ENCODE measurements at regions not wholly inside any gene's neighbourhood (a gene's known extent, or its start where the extent isn't known, plus 50 kb on each side); places are given as distances from the start of the nearest gene placed in this dataset.

DNA sequence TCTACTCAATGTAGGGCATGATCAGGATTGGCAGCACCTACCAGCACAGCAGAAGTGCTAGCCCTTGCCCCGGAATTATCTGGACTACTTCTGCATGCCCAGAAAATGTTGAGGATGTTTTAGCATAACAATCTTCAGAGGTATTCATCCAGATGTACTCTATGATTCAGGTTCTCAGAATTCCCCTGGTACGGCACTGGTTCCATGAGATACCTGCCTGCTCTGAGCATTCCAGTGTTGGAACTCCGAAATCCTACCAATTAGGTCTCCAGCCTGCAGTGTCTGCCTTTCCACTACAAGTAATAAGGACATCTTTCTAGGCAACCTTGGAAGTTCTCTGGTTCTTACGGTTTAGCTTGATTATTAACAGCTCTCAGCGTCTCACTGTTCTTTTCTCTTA, 554.5 kb downstream of the HACE1 start:
- no peak for TF ChIP-seq ZNF384 (IDR thresholded peaks at IDR 0.05)
- no peak for TF ChIP-seq LEF1 (IDR thresholded peaks at IDR 0.05; ENCODE audit: borderline replicate concordance)
- no peak for TF ChIP-seq NFRKB (IDR thresholded peaks at IDR 0.05)
- no peak for TF ChIP-seq FOXM1 (IDR thresholded peaks at IDR 0.05; ENCODE audit: borderline replicate concordance)
- no peak for TF ChIP-seq FOXA1 (IDR thresholded peaks at IDR 0.05)
- TF ChIP-seq HDGF (IDR thresholded peaks at IDR 0.05; ENCODE audit: borderline replicate concordance): no peak
- TF ChIP-seq SUZ12 (IDR thresholded peaks at IDR 0.05): no peak
- no peak for TF ChIP-seq CTBP1 (IDR thresholded peaks at IDR 0.05; ENCODE audit: borderline replicate concordance)
- no peak for TF ChIP-seq TARDBP (IDR thresholded peaks at IDR 0.05)
- no peak for TF ChIP-seq ARNT (IDR thresholded peaks at IDR 0.05)
- TF ChIP-seq ELF4 (IDR thresholded peaks at IDR 0.05): no peak
- no peak for TF ChIP-seq BHLHE40 (IDR thresholded peaks at IDR 0.05; ENCODE audit: borderline replicate concordance)
- no peak for DNase-seq (ENCODE audit: extremely low spot score)
- ChIA-PET POLR2A (no interaction called here), CTCF (no interaction called here)

GRCh38 chr6:104301951-104302350, 557.8 kb downstream of the HACE1 start:
- no peak for DNase-seq (ENCODE audit: extremely low spot score)
- no peak for TF ChIP-seq NFRKB (IDR thresholded peaks at IDR 0.05)
- ChIA-PET CTCF (no interaction called here), POLR2A (no interaction called here)

DNA sequence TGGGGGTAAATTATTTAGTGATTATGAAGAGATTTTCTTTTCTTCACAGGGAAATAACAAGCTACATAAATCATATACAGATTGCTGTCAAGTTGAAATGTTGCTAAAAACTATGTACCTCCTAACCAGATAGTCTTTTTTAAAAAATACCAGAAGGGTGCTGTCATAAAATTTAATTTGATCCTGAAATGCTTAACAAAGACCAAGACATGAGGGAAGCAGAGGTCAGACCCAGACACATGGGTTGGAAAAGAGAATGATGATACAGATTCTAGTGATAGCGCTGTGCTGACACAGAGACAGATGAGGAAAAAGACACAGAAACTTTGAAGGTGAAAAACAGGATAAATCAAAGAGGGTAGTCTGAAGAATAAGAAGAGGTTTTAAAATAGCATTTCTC, 573.1 kb downstream of the HACE1 start:
- ChIA-PET POLR2A (no interaction called here), CTCF (interaction anchor here (0.7 kb wide), 1 partner anchor 10 kb away, joined by 4 read pairs; no protein-coding TSS in a partner anchor)
- TF ChIP-seq TARDBP (IDR thresholded peaks at IDR 0.05): no peak
- TF ChIP-seq BHLHE40 (IDR thresholded peaks at IDR 0.05; ENCODE audit: borderline replicate concordance): no peak
- no peak for DNase-seq (ENCODE audit: extremely low spot score)

DNA sequence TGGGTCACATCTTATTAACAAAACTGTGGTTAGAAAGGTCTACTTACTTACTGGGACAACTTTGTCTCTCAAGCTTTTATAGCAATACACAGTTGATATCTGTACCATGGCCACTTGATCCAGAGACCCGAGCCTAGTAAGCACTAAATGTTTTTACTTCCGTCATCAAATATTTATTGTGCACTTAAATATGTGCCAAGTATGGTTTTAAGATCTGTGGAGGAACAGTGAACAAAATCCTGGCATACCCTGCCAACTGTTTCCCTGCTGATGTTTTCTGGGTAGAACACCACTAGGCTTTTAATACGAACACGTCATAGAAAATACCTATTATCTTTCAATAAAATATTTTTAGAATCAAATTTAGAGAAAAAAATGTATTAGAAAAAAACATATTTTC, 574.8 kb downstream of the HACE1 start:
- POLR2A ChIA-PET: no interaction called here
- no peak for DNase-seq (ENCODE audit: extremely low spot score)
- TF ChIP-seq CTBP1 (IDR thresholded peaks at IDR 0.05; ENCODE audit: borderline replicate concordance) (no peak), TARDBP (IDR thresholded peaks at IDR 0.05) (no peak), SUZ12 (IDR thresholded peaks at IDR 0.05) (no peak), ZNF384 (IDR thresholded peaks at IDR 0.05) (no peak), LEF1 (IDR thresholded peaks at IDR 0.05; ENCODE audit: borderline replicate concordance) (no peak), ELF4 (IDR thresholded peaks at IDR 0.05) (no peak), L3MBTL2 (conservative IDR thresholded peaks at IDR 0.05) (no peak), ARNT (IDR thresholded peaks at IDR 0.05) (no peak), NFRKB (IDR thresholded peaks at IDR 0.05) (no peak), FOXM1 (IDR thresholded peaks at IDR 0.05; ENCODE audit: borderline replicate concordance) (no peak), FOXK2 (IDR thresholded peaks at IDR 0.05) (no peak), BHLHE40 (IDR thresholded peaks at IDR 0.05; ENCODE audit: borderline replicate concordance) (no peak), FOXA1 (IDR thresholded peaks at IDR 0.05) (no peak), PKNOX1 (IDR thresholded peaks at IDR 0.05) (no peak), HDGF (IDR thresholded peaks at IDR 0.05; ENCODE audit: borderline replicate concordance) (no peak), SP1 (IDR thresholded peaks at IDR 0.05) (no peak)
- CTCF ChIA-PET: no interaction called here

GRCh38 chr6:104282581-104282980, 577.1 kb downstream of the HACE1 start:
- ChIA-PET POLR2A (no interaction called here), CTCF (no interaction called here)
- TF ChIP-seq TARDBP (IDR thresholded peaks at IDR 0.05): no peak
- no peak for TF ChIP-seq ZNF384 (IDR thresholded peaks at IDR 0.05)
- TF ChIP-seq LEF1 (IDR thresholded peaks at IDR 0.05; ENCODE audit: borderline replicate concordance): no peak
- no peak for TF ChIP-seq PKNOX1 (IDR thresholded peaks at IDR 0.05)
- no peak for TF ChIP-seq NFRKB (IDR thresholded peaks at IDR 0.05)
- no peak for TF ChIP-seq L3MBTL2 (conservative IDR thresholded peaks at IDR 0.05)
- no peak for TF ChIP-seq SUZ12 (IDR thresholded peaks at IDR 0.05)
- TF ChIP-seq ELF4 (IDR thresholded peaks at IDR 0.05): no peak
- TF ChIP-seq FOXK2 (IDR thresholded peaks at IDR 0.05): no peak
- no peak for TF ChIP-seq FOXA1 (IDR thresholded peaks at IDR 0.05)
- TF ChIP-seq CTBP1 (IDR thresholded peaks at IDR 0.05; ENCODE audit: borderline replicate concordance): no peak
- TF ChIP-seq FOXM1 (IDR thresholded peaks at IDR 0.05; ENCODE audit: borderline replicate concordance): no peak
- TF ChIP-seq HDGF (IDR thresholded peaks at IDR 0.05; ENCODE audit: borderline replicate concordance): no peak
- TF ChIP-seq ARNT (IDR thresholded peaks at IDR 0.05): no peak
- DNase-seq (ENCODE audit: extremely low spot score): no peak

- POLR2A ChIA-PET: no interaction called here
Measured at GRCh38 chr6:104281370-104281769, 578.3 kb downstream of the HACE1 start.

GRCh38 chr6:104268389-104268788, 591.3 kb downstream of the HACE1 start:
- TF ChIP-seq FOXA1 (IDR thresholded peaks at IDR 0.05): no peak
- no peak for TF ChIP-seq ARNT (IDR thresholded peaks at IDR 0.05)
- TF ChIP-seq FOXM1 (IDR thresholded peaks at IDR 0.05; ENCODE audit: borderline replicate concordance): no peak
- no peak for TF ChIP-seq HDGF (IDR thresholded peaks at IDR 0.05; ENCODE audit: borderline replicate concordance)
- no peak for TF ChIP-seq CTBP1 (IDR thresholded peaks at IDR 0.05; ENCODE audit: borderline replicate concordance)
- TF ChIP-seq SP1 (IDR thresholded peaks at IDR 0.05): no peak
- TF ChIP-seq BHLHE40 (IDR thresholded peaks at IDR 0.05; ENCODE audit: borderline replicate concordance): no peak
- TF ChIP-seq L3MBTL2 (conservative IDR thresholded peaks at IDR 0.05): no peak
- TF ChIP-seq PKNOX1 (IDR thresholded peaks at IDR 0.05): no peak
- no peak for TF ChIP-seq TARDBP (IDR thresholded peaks at IDR 0.05)
- DNase-seq (ENCODE audit: extremely low spot score): no peak
- CTCF ChIA-PET: no interaction called here
- POLR2A ChIA-PET: no interaction called here

More at GRCh38 chr6:104281370-104281769, 578.3 kb downstream of the HACE1 start:
- DNase-seq (ENCODE audit: extremely low spot score): no peak
- CTCF ChIA-PET: no interaction called here
- TF ChIP-seq ELF4 (IDR thresholded peaks at IDR 0.05) (no peak), HDGF (IDR thresholded peaks at IDR 0.05; ENCODE audit: borderline replicate concordance) (no peak), ZNF384 (IDR thresholded peaks at IDR 0.05) (no peak), SUZ12 (IDR thresholded peaks at IDR 0.05) (no peak), ARNT (IDR thresholded peaks at IDR 0.05) (no peak), NFRKB (IDR thresholded peaks at IDR 0.05) (no peak), FOXM1 (IDR thresholded peaks at IDR 0.05; ENCODE audit: borderline replicate concordance) (no peak), TARDBP (IDR thresholded peaks at IDR 0.05) (no peak), FOXA1 (IDR thresholded peaks at IDR 0.05) (no peak), LEF1 (IDR thresholded peaks at IDR 0.05; ENCODE audit: borderline replicate concordance) (no peak), FOXK2 (IDR thresholded peaks at IDR 0.05) (no peak), BHLHE40 (IDR thresholded peaks at IDR 0.05; ENCODE audit: borderline replicate concordance) (no peak), L3MBTL2 (conservative IDR thresholded peaks at IDR 0.05) (no peak)
